GM18870 (cell line): ENCODE measurements at regions not wholly inside any gene's neighbourhood (a gene's known extent, or its start where the extent isn't known, plus 50 kb on each side); places are given as distances from the start of the nearest gene placed in this dataset.

Experiments
- ATAC-seq: cut with Tn5 transposase; IDR thresholded peaks from one replicate; pipeline ENCODE4 v1.9.1; 2021; ENCODE audit warnings: moderate library complexity; ENCODE audit not compliant: unreplicated experiment

DNA sequence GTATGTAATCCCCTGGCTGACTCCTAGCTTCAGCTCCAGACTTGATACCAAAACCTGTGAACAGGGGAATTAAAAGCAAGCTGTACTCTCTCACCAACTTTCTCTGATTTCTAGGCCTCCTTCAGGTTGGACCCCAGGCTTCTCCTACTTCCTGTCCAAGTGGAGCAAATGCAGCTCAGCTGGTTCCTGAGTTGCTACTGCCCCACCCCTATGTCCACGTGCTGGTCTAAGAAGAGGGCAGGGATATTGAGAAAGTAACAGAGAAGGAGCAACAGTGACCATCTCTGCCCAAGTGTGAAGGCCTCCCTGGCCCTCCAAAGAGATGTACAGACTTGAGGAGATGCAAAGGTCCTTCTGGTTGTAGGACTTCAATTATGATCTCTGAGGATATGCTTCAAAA is 188.3 kb upstream of the MCHR2 start:
- no peak for ATAC-seq

GRCh38 chr6:100181309-100181708 is 187.3 kb upstream of the MCHR2 start:
- ATAC-seq: no peak

DNA sequence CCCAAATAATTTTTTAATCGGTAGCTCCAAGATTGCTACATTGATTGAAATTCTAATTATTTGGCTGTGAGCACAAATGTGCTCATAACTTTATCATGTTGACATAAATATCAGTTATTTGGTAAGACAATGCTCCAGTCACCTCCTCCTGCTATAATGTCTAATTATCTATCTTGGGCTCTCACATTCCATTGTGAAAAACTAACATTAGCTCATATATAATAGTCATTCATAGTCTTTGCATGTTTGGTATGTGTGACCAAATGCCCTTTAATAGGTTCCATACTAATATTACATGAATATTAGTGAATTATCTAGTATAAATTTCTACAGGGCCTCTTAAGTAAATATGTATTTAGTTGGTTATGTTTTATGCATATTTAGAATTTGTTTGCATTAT is 185.6 kb upstream of the MCHR2 start:
- no peak for ATAC-seq

DNA sequence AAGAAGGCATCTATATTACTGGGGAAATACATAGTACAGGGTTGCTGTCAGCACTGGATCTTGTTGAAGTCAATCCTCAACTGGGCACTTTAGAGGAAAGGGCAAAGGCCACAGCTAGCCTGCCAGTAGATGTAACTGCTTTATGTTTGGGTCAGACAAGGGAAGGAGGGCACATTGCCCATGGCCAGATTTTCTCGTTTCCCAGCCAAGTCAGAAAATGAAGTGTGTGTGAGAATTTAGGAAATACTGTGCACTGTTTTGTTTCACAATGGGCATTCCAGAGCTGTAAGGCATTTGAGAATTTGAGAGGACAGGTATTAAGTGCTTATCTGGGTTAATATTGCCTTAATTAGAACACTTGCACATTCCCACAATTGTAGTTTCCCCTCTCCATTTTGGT is 183.9 kb upstream of the MCHR2 start:
- no peak for ATAC-seq

DNA sequence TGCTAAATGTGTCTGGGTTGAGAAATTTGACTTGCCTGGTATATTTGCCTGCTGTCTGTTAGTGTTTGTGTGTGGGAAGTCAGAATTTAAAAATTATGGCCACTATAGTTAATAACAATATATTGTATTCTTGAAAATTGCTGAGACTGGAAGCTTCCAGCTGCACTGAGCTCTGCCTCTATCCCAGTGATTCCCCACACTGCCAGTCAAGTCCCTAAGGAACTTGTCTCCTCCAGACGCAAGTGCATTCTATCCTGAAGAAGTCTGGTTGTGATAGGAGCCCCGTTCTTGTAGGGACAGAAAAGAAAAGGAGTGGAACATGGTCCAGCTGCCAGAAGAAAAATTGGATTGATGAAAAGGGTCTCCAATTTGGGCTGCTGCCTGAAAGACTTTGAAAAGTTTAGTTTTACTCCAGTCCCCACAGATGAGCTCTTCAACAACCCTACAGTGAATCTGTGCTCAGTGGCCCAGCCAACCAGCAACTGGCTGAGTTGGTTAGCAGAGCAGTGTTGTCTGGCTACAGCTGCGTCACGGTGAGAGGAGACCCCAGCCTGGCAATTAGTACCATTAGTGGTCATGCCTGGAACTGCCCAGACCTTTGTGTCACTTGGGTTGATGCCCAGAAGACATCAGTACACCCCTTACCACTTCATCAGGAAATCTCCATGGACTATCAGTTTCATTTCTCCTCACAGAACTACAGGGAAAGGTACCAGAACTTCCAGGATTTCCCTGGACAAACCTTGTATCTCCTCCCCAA is 183.1 kb upstream of the MCHR2 start:
- ATAC-seq: no peak

DNA sequence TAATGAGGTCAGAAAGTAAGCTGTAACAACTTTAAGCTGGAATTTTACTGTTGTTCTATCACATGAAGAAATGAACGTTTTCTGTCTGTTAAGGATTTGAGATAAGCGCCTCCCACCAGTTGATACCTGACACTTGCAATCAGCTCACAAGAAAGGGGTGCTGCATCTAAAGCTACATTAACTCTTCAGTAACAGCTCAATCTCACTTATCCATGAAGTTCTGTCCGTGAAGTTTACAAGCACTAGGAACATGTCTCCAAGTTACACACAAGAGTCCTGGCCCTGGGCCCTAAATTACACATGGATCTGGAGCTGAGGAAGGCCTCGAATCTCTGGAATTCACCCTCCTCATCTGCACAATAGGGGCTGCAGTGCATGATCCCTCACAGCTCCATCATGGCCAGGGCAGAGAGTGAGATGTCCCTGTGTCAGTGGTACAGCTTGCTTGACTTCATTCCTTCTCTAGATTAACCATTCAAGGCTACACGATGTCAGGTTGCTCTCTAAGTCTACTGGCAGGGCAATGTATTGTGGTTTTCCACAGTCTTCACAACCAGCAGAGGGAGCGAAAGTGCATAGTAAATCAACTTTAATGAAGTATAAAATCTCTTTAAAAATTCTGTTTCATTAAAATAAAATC is 182.4 kb upstream of the MCHR2 start:
- no peak for ATAC-seq

DNA sequence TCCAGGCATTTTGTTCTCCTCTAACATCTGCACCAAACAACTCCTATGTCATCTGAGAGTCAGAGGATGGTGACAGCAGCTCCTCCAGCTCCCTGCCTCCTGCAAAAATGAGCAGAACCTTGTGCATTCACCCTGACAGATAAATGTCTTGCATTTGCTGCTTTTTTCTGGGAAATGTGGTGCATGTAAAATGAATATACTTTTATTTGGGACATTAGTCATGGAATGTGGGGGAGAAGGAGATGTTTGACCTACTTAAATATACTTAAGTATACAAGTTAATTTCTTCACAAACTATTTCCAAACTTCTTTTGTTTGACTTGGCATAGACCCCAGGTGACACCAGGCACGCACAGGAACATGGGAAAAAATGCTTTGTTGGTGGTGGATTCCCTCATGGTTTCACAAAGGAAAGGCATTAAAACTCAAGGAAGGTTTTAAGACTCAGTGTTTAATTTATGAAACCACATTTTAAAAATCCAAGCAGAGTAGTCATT is 181.8 kb upstream of the MCHR2 start:
- ATAC-seq: no peak

- no peak for ATAC-seq
These were observed 179.2 kb upstream of the MCHR2 start for GRCh38 chr6:100173211-100173610.

DNA sequence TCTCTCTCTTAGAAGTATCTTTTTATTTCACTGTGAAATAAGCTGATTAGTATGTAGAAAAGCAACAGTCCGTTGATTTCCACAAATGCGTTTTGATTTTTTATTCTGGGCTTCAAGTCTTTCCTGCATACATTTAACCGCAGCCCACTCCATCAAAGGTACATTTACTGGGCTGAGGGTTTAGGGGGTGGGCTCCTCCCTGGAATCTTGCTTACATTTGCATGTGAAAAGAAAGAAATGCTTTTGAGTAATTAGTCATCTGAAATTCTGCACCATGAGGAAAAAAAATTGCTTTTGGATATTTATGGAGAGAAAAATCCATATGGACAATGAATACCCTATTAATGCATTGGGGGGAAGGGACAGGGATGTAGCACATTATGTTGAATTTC is 178.3 kb upstream of the MCHR2 start:
- ATAC-seq: no peak

DNA sequence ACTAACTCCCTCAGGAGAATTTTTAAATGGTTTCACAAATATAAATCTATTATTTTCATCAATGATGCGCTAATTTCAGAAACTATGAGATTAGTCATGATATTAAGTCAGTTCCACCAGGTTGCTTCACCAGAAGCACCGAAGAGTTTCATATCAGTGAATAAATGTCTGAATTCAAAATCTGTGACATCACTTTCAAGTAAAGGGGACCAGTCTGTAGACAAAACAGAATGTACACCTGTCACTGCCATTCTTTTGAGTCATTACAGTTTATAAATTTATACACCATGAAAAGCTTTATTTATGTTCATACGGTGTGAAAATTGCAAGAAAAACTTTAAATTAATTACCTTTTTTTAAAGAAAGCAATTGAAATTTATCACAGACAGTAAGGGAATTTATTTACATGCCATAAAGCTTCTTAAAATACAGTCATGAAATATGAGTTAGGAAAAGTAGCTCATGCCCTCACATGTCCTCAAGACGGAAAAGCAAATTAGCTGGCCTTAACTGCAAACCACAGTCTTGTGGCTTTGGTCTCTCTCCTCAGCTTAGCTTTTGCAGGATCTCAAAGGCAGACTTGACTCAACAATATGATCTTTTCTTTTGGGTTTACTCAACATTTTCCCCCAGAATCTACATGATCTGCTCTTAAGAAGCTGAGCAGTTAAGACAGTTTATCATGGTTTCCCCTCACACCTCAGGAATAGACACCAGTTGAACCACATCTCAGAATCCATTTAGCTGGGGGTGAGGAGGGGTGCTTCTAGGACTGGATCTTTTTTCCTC is 177.7 kb upstream of the MCHR2 start:
- peak; percentile 93 for ATAC-seq

GRCh38 chr6:100168148-100168547 is 174.1 kb upstream of the MCHR2 start:
- no peak for ATAC-seq

- no peak for ATAC-seq
These were observed 173.6 kb upstream of the MCHR2 start for GRCh38 chr6:100167585-100167984.

GRCh38 chr6:100166956-100167355 is 172.9 kb upstream of the MCHR2 start:
- no peak for ATAC-seq

GRCh38 chr6:100165442-100165841 is 171.4 kb upstream of the MCHR2 start:
- ATAC-seq: no peak

GRCh38 chr6:100163035-100163434 is 169.0 kb upstream of the MCHR2 start:
- ATAC-seq: no peak

- ATAC-seq: no peak
These were observed 167.9 kb upstream of the MCHR2 start for GRCh38 chr6:100161782-100162365.

GRCh38 chr6:100160930-100161329 is 166.9 kb upstream of the MCHR2 start:
- no peak for ATAC-seq

DNA sequence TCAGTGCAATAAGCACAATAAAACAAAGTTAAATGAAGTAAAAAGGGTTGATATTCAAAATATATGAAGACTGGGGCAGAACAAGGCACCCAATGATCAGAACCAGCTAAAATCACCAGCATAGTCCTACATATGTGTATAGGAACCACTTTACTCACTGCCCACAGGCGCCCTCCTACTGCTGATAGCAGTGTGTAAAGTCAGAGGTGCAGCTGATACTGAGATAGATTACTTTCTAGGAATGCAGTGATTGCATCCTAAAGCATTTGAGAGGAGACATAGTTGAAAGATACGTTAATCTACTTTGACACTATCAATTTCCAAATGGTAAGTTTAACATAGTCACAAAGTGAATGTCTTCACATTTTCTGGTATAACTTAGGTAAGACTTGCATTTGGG is 161.1 kb upstream of the MCHR2 start:
- ATAC-seq: no peak

DNA sequence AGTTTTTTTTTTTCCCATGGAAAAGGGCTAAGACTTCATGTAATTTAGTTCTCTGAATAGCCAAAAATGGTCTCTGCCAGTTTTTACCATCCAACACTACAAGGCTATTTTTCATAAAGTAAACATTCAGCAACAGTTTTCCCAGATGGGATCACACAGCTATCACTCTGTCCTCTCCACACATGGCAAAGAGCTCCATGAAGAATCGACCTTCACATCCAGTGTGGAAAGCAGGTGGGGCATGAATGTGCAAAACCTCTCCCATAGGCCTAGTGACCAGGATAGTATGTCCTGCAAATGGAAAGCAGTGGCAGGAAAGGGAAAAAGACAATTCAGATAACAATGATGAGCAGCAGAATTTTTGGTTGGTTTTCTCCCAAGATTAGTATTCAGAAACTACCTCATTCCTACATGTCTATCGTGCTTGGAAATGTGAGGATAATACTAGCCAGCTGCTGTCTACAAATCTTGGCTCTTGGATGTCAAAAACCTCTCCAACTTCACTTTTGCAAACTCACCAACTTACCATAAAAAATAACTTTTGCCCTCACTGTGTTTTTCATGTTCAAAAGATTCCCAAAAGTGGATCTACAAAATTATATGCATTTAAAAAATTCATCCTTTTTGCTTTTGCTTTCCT is 159.7 kb upstream of the MCHR2 start:
- ATAC-seq: no peak

GRCh38 chr6:100152201-100152600 is 158.2 kb upstream of the MCHR2 start:
- no peak for ATAC-seq

DNA sequence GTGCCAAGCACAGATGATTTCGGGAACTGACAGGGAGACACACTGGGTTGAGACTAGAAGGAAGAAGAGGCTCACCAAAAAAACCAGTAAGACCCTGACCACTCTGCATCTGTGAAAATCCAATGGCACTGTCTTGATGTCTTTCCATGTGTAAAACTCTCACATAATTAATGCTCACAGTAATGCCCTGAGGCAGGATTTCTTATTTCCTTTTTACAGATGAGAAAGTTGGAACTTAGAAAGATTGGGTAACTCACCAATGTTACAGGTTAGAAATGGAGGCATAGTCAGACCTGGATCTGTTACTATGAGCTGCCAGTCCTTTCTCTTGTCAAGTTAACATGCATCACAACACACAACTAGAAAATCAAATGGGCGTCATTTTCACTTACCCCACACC is 151.0 kb upstream of the MCHR2 start:
- ATAC-seq: no peak
